Retinal pigment epithelial cell (primary cell): ENCODE measurements at regions not wholly inside any gene's neighbourhood (a gene's known extent, or its start where the extent isn't known, plus 50 kb on each side); places are given as distances from the start of the nearest gene placed in this dataset.

Experiments
- DNase-seq: peaks from one replicate; pipeline ENCODE4 v3.0.0-alpha.2; 2010; ENCODE audit warnings: low read depth
- H3K4me3 ChIP-seq: 2 replicates; pipeline ENCODE4 v1.5.1; 2011; ENCODE audit warnings: mild to moderate bottlenecking, low read length, control low read depth, moderate library complexity
- CTCF ChIP-seq: conservative IDR thresholded peaks from 2 replicates; pipeline ENCODE4 v1.5.1; 2011; ENCODE audit warnings: low read depth, low read length, control low read depth, inconsistent platforms

GRCh38 chr7:155882596-155882995 is 70.3 kb upstream of the SHH start:
- no peak for TF ChIP-seq CTCF
- DNase-seq: no peak
- H3K4me3 ChIP-seq: no peak overlapping the region

- no peak for DNase-seq
These were observed 69.4 kb upstream of the SHH start for GRCh38 chr7:155881471-155882350.

DNA sequence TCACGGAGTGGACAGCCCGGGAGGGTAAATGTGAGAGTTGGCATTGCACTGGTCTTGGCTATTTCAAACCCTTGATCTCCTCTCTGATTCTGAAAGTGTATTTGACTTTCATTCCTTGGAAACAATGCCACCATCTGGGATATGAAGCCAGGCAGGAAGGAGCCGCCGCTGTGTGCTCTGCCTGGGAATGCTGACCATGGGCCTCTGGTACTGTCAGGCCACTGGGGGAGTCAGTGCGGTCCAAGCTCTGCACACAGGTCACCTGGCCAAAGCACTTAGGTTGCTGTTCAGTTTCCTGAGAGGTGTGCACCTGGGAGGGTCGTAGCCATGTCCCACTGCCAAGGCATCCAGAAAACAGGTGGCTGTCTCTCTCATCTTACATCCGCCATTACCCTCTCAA is 68.5 kb upstream of the SHH start:
- no peak overlapping the region for H3K4me3 ChIP-seq
- DNase-seq: no peak
- no peak for TF ChIP-seq CTCF

More at GRCh38 chr7:155881471-155882350, 69.4 kb upstream of the SHH start:
- H3K4me3 ChIP-seq: no peak overlapping the region
- no peak for TF ChIP-seq CTCF

DNA sequence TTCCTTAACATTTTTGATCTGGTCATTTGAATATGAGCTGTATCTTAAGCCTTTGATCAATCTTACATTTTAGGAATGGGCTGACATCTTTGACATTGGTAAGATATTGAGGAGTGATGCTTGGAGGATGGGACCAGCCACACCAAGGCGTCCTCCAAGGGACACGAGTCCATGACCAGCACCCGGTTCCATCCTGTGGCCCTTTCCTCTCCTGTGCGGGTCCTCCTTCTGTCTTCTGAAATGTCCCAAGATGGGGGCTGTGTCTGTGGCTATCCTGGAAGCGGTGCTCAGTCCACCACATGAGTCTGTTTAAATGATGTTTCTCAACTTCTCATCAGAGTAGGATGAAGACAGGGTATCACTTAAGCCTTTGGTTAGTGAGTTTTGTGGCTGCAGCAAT is 67.3 kb upstream of the SHH start:
- no peak for TF ChIP-seq CTCF
- no peak for DNase-seq
- H3K4me3 ChIP-seq: no peak overlapping the region

- H3K4me3 ChIP-seq: no peak overlapping the region
- TF ChIP-seq CTCF: no peak
- DNase-seq: no peak
These were observed 66.4 kb upstream of the SHH start for GRCh38 chr7:155878674-155879073.

DNA sequence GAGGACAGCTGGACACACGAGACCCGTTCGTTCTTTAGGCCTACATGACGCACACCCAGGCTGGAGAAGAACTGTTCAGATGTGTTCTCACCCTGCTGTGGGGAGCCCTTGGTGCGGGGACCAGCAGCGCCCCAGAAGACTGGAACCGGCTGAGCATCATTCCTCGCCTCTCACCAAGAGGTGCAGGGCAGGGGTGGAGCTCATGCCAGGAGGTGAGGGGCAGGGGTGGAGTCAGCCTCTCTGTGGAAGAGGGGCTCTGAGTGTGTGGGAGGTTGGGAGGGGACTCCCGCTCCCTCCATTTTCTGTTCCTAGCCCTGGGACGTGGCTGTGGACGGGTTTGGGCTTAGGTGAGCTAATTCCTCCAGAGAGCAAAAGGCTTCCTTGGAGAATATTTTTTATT is 66.0 kb upstream of the SHH start:
- no peak for TF ChIP-seq CTCF
- DNase-seq: no peak
- no peak overlapping the region for H3K4me3 ChIP-seq

DNA sequence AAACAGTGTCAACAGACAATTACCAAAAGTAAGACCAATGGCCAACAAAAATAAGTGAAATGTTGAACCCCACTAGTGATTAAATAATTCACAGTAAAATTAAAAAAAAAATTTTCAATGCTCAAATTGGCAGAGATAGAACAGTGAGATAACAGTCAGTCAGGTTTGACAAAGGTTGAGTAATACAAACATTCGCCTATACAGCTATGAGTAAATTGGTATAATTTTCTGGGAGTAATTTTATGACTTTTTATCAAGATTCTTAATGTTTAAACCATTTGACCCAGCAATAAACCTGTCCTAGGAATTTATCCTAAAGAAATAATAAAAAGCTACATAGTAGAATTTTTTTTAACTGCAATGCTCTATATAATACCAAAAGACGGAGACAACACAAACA is 64.9 kb upstream of the SHH start:
- H3K4me3 ChIP-seq: no peak overlapping the region
- TF ChIP-seq CTCF: no peak
- no peak for DNase-seq
